ENCODE measurements at regions not wholly inside any gene's neighbourhood (a gene's known extent, or its start where the extent isn't known, plus 50 kb on each side); places are given as distances from the start of the nearest gene placed in this dataset.
A peak's percentile ranks its signal among the peaks of the same experiment; 100 is the strongest.

GRCh38 chr1:193355178-193355577 is 168.8 kb upstream of the B3GALT2 start:
- H3K36me3 ChIP-seq (ENCODE audit: control insufficient read depth in 1 of 2, insufficient read depth in 2 of 2, low read length in 2 of 2) = no peaks in the 10 kb centered on the region
- H3K4me2 ChIP-seq (ENCODE audit: low read length) = peak overlapping the region; percentile 54
- intact Hi-C loops (cut with micrococcal nuclease) = no loop called here
- H2AFZ ChIP-seq (ENCODE audit: low read depth, low read length, poor library complexity, severe bottlenecking) = no peak overlapping the region
- H4K20me1 ChIP-seq (ENCODE audit: insufficient read depth) = no peaks in the 10 kb centered on the region
- DNase-seq (ENCODE audit: low read depth, low spot score) = peak; percentile 64
- ATAC-seq = peak; percentile 76
- H3K79me2 ChIP-seq (ENCODE audit: insufficient read depth, low read length) = no peaks in the 10 kb centered on the region
- BruUV-seq (replicated peaks) = no TSS peak
- peak; percentile 100 for TF ChIP-seq CEBPB (IDR thresholded peaks at IDR 0.05; ENCODE audit: low read depth)
- TF ChIP-seq, protein P1, sequence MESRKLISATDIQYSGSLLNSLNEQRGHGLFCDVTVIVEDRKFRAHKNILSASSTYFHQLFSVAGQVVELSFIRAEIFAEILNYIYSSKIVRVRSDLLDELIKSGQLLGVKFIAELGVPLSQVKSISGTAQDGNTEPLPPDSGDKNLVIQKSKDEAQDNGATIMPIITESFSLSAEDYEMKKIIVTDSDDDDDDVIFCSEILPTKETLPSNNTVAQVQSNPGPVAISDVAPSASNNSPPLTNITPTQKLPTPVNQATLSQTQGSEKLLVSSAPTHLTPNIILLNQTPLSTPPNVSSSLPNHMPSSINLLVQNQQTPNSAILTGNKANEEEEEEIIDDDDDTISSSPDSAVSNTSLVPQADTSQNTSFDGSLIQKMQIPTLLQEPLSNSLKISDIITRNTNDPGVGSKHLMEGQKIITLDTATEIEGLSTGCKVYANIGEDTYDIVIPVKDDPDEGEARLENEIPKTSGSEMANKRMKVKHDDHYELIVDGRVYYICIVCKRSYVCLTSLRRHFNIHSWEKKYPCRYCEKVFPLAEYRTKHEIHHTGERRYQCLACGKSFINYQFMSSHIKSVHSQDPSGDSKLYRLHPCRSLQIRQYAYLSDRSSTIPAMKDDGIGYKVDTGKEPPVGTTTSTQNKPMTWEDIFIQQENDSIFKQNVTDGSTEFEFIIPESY (IDR thresholded peaks at IDR 0.05; ENCODE audit: extremely low read depth, insufficient replicate concordance, low read length) = no peak
- TF ChIP-seq SP1 (IDR thresholded peaks at IDR 0.05; ENCODE audit: low read depth) = peak; percentile 90
- no peak for TF ChIP-seq EZH2 (IDR thresholded peaks at IDR 0.05)
- TF ChIP-seq FOSL1 (IDR thresholded peaks at IDR 0.05; ENCODE audit: low read depth) = peak; percentile 93
- peak; percentile 29; the same call in 1 of the 2 replicates for TF ChIP-seq MAX (IDR thresholded peaks at IDR 0.05)
- TF ChIP-seq, protein P2, sequence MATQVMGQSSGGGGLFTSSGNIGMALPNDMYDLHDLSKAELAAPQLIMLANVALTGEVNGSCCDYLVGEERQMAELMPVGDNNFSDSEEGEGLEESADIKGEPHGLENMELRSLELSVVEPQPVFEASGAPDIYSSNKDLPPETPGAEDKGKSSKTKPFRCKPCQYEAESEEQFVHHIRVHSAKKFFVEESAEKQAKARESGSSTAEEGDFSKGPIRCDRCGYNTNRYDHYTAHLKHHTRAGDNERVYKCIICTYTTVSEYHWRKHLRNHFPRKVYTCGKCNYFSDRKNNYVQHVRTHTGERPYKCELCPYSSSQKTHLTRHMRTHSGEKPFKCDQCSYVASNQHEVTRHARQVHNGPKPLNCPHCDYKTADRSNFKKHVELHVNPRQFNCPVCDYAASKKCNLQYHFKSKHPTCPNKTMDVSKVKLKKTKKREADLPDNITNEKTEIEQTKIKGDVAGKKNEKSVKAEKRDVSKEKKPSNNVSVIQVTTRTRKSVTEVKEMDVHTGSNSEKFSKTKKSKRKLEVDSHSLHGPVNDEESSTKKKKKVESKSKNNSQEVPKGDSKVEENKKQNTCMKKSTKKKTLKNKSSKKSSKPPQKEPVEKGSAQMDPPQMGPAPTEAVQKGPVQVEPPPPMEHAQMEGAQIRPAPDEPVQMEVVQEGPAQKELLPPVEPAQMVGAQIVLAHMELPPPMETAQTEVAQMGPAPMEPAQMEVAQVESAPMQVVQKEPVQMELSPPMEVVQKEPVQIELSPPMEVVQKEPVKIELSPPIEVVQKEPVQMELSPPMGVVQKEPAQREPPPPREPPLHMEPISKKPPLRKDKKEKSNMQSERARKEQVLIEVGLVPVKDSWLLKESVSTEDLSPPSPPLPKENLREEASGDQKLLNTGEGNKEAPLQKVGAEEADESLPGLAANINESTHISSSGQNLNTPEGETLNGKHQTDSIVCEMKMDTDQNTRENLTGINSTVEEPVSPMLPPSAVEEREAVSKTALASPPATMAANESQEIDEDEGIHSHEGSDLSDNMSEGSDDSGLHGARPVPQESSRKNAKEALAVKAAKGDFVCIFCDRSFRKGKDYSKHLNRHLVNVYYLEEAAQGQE (IDR thresholded peaks at IDR 0.05; ENCODE audit: low read depth) = no peak
- TF ChIP-seq CBX3 (IDR thresholded peaks at IDR 0.05; ENCODE audit: low read depth) = peak; percentile 97
- TF ChIP-seq ELF1 (IDR thresholded peaks at IDR 0.05; ENCODE audit: borderline replicate concordance, low read depth) = peak; percentile 17; the same call in 1 of the 2 replicates
- 0 out of 2 replicates have a peak, but pooled peaks have one; percentile 13 for TF ChIP-seq RAD21 (IDR thresholded peaks at IDR 0.05; ENCODE audit: low read depth)
- TF ChIP-seq CTCF (IDR thresholded peaks at IDR 0.05 in 2 of 3, conservative IDR thresholded peaks at IDR 0.05 in 1 of 3; ENCODE audit: borderline replicate concordance in 1 of 3, insufficient read depth in 1 of 3, low read depth in 2 of 3, low read length in 2 of 3) = no peak
- peak; percentile 92 for TF ChIP-seq JUND (IDR thresholded peaks at IDR 0.05)
- peak; percentile 56; the same call in 1 of the 2 replicates for TF ChIP-seq SRF (IDR thresholded peaks at IDR 0.05; ENCODE audit: low read depth)
- peak; percentile 36; the same call in 1 of the 2 replicates for TF ChIP-seq EGR1 (IDR thresholded peaks at IDR 0.05; ENCODE audit: low read depth)
- H3K9ac ChIP-seq (ENCODE audit: low read length) = no peak overlapping the region
- no peaks in the 10 kb centered on the region for H3K27me3 ChIP-seq (ENCODE audit: insufficient read depth, low read length)
- no peaks in the 10 kb centered on the region for H3K9me3 ChIP-seq (ENCODE audit: control insufficient read depth in 1 of 2, insufficient read depth in 1 of 2, low read depth in 1 of 2, low read length in 2 of 2)
- peaks cover 23 to 25% of the 10 kb centered on the region in 2 experiments for H3K4me1 ChIP-seq (ENCODE audit: control insufficient read depth in 1 of 2, insufficient read depth in 2 of 2, low read length in 2 of 2)
- ChIA-PET CTCF (no interaction called here), RAD21 (ENCODE audit: low non-redundant PET in 1 of 2, low total read pairs in 2 of 2, uncharacterized antibody in 2 of 2, unreplicated experiment in 2 of 2) (no interaction called here), POLR2A (no interaction called here)
- H3K4me3 ChIP-seq (replicated peaks in 1 of 2; ENCODE audit: low read depth in 1 of 2, low read length in 2 of 2) = peak overlapping the region in 1 of 2 experiments; percentile 20; a peak in 1 of 4 replicates
- H3K9me2 ChIP-seq (ENCODE audit: insufficient read depth) = no peaks in the 10 kb centered on the region
- H3K27ac ChIP-seq (ENCODE audit: low read depth, low read length) = peak overlapping the region; percentile 6; the same call in 1 of the 2 replicates

Measured in HCT116 (cell line).